ENCODE measurements at regions not wholly inside any gene's neighbourhood (a gene's known extent, or its start where the extent isn't known, plus 50 kb on each side); places are given as distances from the start of the nearest gene placed in this dataset.

- TF ChIP-seq, protein P1, sequence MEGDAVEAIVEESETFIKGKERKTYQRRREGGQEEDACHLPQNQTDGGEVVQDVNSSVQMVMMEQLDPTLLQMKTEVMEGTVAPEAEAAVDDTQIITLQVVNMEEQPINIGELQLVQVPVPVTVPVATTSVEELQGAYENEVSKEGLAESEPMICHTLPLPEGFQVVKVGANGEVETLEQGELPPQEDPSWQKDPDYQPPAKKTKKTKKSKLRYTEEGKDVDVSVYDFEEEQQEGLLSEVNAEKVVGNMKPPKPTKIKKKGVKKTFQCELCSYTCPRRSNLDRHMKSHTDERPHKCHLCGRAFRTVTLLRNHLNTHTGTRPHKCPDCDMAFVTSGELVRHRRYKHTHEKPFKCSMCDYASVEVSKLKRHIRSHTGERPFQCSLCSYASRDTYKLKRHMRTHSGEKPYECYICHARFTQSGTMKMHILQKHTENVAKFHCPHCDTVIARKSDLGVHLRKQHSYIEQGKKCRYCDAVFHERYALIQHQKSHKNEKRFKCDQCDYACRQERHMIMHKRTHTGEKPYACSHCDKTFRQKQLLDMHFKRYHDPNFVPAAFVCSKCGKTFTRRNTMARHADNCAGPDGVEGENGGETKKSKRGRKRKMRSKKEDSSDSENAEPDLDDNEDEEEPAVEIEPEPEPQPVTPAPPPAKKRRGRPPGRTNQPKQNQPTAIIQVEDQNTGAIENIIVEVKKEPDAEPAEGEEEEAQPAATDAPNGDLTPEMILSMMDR (IDR thresholded peaks at IDR 0.05), result no peak
- no peak for TF ChIP-seq POLR2A (IDR thresholded peaks at IDR 0.05)
These were observed 766.3 kb downstream of the SLC4A3 start for GRCh38 chr2:220393711-220394110.

All from body of pancreas (tissue), 4 donors.